Stimulated activated CD8-positive, alpha-beta memory T cell treated with anti-CD3 and anti-CD28 coated beads, Interleukin-12 subunit alpha, Interleukin-12 subunit beta, amount 100 ng/mL, for 1 hour (primary cell): ENCODE measurements at regions not wholly inside any gene's neighbourhood (a gene's known extent, or its start where the extent isn't known, plus 50 kb on each side); places are given as distances from the start of the nearest gene placed in this dataset.

Experiments
- DNase-seq: peaks from one replicate; pipeline ENCODE4 v3.0.0-alpha.2; 2020; ENCODE audit warnings: low read depth

DNA sequence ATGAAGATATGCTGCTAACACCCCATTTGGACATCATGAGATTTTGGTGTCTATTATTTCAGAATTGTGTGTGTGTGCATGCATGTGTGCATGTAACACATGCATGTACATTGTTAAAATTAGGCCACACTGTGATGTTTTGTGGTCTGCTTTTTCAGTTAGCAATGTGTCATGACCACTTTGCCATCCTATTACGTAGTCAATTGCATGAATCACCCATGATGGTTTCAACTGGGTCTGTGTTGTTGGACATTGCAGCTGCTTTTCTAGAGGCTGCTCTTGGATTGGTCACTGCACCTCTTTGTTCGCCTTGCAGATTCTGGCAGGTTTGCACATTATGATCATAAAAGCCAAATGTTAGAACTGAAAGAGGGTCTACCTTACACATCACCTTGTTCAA, 101.0 kb upstream of the THBS1 start:
- DNase-seq, result no peak

DNA sequence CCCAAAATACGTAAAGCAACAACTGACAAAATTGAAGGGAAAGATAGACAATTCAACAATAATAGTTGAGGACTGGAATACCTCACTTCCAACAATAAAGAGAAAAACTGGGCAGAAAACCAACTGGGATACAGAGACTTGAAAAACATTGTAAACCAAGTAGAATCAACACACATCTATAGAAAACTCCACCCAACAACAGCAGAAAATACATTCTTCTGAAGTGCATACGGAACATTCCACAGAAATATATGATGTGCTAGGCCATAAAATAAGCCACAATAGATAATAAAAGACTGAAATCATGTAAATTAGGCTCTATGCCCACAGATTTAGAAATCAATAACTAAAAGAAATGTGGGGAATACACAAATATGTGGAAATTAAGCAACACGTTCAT, 98.4 kb upstream of the THBS1 start:
- DNase-seq, result no peak

DNA sequence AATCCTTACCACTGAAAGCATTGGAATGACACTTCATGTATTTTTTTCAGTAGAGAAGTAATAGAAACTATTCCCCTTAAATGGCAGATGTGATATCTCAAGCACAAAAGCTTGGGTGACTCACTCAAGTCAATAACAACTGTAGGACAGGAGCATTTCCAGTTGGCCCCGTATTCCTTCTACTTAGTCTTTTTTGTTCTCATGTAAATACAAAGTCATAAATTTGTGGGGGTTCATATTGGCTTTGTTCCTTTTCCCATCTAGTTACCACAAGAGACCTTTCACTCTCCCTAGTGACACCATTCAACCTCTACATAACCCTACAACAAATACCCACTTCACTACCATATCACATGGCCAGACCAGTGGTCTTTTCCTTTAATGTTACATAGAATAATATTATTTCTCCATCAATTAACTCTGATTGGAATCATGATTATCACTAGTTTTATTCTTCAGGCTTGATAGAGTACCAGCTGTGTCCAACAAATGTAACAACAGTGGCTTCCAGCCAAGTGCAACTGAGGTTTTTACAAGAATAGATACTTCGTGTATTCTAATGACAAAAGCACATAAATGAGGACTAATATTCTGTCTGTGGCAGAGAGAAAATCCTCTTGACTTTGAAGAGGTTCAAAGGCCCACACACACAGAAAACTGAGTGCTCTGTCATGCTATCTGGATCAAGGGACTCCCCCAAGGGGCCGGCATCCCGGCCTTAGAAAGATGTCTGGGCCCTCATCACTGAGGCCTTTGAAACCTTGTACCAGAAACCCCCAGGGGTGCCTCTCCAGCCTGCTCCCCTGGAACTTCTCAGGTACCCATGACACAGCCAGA, 94.0 kb upstream of the THBS1 start:
- DNase-seq, result no peak

DNA sequence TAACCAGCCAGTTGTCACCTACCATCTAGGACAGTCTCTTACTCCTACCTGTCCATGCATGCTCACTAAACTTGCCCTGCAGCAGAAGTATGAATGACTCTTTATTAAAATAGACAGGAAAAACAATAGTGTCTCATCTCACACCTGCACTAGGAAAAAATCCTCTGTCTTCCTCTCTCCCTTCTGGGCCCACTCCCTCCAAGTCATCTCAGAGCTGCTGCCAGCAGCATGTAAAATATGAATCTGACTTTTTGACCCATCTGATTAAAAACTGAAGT, 93.5 kb upstream of the THBS1 start:
- DNase-seq, result no peak

DNA sequence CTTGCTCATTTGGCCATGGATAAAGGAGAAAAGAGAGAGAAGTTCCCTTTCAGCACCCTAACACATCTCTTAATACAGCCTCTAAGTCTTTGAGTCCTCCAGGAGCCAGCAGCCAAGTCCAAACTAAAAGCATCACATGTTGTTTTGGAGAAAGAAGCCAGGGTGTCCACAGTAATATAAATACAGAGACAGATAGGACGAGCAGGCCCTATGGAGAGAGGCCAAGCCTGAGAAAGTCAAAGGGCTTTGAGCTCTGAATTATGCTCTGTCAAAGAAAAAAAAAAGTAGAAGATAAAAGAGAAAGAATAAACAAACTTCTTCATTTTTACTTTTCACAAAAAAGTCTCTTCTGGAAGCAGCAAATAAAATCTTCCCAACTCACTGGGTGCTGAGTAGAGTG, 92.4 kb upstream of the THBS1 start:
- DNase-seq, result no peak

DNA sequence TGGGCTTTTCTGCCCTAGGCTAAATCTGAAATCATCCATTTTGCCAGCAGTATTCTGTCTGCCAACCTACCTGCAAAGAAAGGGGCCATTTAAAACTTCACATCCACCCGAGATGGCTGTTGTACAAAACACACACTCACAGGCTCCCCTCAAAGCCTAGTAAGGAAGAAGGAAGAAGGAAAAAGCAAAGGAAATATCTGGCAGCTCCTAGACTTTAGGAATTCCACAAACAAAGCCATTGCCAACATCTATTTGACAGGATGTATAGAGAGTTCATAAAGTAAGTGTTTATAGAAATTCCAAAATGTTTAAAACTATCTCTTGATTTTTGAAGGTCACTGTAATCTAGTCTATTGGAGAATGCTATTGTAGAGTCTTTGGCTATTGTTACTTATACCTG, 91.9 kb upstream of the THBS1 start:
- DNase-seq, result no peak

DNA sequence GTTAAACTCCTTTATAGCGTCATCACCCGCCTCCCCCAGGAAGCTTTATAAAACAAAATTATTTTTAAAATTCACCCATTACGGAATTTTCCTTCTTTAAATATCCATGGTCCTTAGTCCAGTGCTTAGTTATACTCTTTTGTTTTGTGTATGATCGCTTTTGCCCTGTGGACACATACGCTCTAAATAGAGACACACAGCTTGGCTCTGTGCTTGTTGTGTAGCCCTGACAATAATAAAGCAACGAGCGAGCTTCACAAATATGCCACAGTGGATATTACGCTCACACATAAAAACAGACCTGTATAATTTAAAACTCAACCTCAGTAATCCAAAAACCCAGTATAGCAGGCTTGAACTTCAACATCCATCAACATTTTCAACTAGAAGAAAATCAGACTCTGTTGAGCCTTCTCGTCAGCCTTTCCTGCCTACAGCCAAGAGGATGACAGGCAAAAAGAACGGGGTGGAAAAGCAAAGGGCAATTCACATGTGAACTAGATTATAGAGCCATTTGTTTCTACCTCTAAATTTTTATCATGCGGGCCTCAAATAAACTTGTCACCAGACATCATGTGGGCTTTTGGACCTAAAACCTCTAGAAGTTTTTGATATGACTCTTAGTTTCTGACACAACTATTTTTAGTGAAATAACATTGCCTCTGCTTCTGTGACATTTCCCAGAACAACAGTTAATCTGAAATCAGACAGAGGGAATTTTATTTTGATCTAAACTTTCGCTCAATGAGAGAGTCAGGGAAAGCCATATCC, 89.6 kb upstream of the THBS1 start:
- DNase-seq, result no peak

DNA sequence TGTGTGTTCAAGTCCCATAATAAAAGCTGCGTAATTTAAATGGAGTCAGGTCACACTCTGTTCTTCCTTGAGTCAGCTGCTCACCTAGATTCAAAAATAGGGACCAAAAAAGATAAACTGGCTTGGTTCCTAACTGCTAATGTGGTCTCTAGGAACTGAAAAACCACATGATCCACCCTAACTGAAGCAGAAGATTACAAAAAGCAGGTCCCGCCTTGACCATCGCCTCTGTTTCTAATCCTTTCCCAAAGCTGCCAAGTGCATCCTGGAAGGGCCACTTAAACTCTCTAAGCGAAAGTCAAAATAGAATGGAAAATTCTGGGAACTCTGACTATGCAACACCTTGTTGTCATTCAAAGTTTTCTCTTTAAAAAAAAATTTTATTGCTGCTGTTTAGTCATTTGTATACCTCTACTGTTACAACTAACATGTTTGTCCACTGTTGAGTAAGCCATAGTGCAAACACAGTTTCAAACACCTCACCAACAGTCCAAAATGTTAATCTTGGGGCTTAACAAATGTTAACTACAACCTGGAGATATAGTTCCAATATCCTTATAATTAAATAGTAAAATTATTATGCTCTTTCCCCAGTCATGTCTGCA, 88.9 kb upstream of the THBS1 start:
- no peak for DNase-seq

DNA sequence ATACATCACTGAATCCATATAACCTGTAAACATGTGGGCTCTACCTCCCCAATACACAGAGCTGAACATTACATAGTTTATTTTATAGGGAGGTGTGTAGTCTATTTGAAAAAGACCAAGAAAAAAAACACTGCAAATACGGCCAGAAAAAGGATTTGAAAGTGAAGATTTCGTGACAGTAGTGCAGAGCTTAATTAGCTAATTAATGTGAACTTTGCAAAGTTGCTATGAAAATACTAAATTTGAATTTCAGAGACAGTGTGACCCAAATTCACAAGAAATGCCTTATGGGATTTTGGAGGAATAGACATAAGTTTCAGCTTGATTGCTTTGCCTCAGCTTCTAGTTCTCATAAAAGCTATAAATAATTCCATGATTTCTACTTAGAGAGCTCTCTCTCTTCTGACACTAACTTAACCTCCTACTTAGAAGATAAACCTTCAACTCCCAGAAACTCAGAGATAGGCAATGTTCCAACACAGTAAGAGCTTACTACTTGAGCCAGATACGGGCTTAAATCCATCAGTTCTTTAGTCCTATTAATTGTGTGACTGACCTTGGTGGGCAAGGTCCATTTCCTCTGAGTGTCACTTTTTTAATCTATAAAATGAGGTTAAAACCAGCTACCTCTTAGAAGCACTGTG, 87.3 kb upstream of the THBS1 start:
- DNase-seq, result no peak

DNA sequence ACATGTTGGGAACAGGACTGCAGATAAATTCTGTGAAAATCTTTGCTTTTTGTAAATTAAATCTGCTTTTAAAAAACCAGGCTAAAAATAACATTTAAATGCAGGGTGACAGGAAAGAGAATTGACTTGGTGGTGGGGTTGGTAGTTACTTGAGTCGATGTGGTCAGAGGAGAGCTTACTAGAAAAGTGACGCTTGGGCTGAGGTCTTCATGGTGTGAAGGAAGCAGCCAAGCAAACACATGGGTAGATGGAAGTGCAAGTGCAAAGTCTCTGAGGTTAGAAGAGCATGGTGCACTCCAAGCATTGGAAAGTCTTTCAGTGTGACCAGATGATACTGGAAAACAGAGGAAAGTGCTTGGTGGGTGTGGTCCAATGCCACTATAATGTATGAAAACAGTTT, 86.4 kb upstream of the THBS1 start:
- DNase-seq, result no peak

DNA sequence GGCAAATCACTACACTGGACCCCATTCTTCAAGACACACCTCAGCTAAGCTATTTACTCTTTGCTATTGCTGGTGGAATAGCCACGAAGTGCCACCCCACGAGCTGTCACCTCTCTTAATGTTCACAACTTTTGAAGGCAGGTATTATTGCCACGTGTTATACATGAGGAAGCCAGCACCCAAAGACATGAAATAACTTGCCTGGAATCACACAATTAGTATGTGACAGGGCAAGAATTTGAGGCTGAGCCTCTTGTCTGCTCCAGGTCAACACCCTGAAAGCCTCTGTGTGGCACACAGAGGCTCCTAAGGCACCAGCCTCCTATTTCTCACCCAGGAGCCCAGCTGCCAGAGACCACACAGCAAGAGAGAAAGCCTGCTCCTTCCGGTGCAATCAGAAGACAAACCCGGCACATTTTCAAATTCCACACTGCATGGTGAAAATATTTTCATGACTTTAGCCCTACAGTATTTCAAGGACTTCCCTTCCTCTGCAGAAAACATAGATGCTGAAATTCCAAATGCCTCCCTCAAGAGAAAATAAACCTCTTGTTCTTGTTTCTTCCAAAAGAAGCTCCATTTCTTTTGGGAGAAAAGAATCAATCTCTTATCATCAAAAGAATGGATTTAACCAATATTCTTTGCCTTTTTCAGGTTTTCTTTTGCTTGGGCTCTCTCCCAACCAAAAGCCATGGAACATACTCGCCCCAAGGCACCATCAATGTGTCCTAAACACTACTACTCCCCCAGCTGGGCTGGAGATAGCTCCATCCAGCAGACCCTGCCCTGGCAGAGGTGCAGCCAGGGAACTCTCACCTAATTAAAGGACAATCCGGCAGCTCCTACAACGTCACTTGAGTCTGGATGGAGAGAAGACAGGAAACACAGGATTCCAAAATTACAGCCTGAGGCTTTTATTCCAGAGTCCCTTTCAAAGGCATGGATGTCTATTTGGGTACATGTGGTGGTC, 84.7 kb upstream of the THBS1 start:
- DNase-seq, result no peak

DNA sequence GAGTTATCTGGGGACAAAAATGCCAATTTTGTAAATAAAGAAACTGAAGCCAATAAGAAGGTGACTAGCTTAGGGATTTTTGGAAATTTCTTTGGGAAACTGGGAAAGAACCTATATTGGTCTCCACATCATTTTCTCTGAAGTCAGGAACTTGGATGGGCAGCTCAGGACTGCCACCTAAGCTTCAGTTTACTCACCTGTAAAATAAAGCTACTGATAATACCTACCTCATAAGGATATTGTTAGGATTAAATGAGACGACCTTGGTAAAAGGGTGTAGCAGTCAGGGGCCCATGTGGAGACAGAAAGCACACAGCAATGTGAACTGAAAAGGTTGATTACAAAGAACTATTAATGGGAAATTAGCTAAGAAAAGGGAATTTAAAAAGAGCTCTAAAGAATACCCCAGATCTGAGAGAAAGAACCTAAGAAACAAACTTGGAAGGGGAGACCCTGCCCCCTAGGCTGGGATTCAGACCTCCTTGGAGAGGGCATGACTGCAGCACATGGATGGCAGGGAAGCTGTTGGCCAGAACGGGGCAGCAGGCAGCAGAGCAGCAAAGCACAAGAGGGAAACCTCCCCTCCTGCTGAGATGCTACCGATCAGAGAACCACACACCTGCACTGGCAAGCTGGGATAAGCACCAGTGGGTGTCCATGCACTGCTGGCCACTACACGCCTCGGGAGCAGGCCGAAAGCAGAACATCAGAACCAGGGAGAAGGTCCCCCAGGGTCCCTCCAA, 83.7 kb upstream of the THBS1 start:
- DNase-seq, result no peak

DNA sequence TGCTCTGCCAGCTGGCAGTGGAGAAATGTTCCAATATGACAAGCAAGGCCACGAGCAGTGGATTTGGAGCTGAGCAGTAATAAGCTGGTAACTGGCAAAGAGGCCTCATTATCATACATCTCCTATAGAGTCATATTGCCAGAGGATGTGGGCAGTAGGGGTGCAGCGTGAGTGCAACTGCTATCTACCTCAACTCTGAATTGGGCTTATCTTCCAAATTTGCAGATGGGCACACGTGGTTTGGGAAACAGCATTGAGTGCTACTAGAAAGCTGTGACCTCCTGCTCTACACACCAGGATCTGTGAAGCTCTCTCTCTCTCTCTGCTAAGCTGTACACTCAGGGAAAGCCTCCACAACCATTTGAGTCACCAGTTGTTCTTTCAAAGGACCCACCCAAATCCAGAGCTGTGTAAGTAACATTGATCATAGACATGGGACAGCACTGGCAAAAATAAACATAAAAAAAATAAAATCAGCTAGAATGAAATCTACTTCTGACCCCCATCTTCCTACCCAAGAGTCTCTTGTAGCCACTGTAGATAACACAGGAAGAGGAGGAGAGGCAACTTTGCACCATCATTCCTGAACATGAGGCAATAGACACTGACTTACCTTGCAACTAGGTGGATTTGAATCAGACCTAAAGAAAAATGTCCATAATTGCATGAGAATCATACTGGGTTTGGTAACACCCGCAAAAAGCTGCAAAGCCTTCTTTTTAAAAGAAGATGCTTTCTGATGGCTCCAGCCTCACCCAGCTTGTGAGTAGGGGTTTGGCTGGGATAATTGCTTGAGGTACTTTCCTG, 82.9 kb upstream of the THBS1 start:
- DNase-seq, result no peak

DNA sequence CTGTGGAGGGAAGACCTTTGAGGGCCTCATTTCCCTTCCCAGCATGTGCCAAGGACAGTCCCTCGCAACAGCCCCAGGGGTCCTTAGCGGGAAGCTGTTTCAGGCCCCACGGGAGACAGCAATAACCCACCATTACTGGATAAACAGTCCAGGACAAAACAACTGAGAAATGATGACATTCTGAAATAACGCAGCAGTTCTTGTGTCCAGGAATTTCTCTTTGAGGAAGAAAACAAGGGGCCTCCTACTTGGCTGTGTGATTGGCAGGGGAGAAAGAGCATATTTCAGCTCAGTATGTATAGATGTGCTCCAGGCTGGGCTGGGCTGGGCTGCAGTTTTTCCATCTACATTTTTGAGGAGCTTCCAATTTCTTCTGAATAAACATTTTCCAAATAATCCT, 82.2 kb upstream of the THBS1 start:
- no peak for DNase-seq

DNA sequence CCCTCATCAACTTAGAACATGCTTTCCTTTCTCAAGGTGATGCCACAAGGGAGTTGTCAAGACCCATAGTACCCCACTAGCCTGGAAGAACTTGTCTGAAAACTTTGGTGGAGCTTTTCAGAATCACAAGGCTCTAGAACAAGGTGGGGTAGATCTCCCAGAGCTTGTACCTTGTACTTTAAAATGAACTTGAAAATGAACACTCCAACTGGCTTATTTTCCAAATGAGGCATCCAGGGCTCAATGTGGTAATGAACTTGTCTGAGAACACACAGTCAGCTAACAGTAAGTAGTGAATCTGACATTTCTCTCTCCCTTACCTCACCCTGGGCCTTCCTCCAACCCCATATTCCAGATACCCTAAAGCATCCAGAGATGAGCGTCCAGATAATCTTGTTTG, 81.8 kb upstream of the THBS1 start:
- no peak for DNase-seq

DNA sequence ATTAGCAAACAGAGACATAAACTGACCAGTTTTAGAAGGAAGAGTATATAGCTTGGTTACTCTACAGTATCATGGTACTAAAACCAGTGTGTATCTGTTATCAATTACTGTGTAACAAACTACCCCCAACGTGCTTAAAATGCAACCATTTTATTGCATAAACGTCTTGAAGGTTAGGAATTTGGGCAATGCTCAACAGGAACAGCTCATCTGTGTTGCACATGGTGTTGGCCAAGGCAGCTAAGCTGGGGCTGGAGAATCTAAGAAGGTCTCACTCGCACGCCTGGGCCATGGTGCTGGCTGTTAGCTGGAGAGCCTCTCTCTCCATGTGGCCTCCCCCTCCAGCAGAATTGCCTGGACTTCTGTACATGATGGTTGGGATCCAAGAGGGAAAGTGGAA, 81.2 kb upstream of the THBS1 start:
- DNase-seq, result no peak

DNA sequence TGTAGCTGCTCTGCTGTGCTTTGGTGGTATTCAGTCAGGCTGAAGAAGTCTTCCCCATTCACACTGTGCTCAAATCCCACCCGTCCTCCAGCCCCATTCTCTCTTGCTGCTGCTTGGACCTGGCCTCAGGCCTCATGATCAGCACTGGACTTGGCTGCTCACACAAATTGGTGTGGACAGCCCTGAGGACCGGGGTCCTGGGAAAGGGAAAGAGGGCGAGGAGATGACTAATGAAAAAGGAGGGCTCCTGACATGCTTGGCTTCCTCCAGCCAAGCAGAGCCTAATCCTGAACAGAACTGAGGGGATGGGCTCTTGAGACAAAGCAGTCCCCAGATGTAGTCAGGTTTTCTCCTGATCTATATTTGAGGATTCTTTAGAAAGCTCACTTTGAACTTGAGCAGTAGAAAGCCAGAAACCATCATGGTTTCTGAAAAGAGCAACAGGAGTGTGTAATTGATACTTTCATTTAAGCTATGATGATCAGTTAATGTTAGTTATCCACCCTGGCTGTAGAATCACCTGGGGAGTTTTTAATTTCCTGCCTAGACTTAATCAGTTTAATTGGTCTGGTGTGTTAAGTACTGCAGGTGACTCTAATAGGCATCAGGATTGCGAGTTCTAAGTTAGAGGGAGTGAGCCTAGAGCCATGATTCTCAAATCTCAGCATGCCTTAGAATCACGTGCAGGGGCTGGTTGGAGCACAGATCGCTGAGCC, 79.4 kb upstream of the THBS1 start:
- DNase-seq, result no peak

DNA sequence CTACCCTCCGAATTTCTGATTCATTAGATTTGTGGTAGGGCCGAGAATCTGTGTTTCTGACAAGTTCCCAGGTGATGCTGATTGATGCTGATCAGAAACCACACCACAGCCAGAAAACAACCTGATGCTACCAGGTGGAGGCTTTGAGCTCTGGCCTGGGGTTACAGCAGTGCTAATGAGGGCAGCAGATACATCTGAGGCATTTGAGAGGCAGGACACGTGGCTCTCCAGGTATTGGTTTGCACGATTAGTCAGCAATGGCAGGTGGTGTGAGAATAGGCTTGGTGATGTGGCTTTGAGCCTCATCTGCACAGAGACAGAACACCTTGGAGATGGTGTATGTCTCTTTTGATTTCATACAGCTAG, 78.8 kb upstream of the THBS1 start:
- DNase-seq, result no peak

DNA sequence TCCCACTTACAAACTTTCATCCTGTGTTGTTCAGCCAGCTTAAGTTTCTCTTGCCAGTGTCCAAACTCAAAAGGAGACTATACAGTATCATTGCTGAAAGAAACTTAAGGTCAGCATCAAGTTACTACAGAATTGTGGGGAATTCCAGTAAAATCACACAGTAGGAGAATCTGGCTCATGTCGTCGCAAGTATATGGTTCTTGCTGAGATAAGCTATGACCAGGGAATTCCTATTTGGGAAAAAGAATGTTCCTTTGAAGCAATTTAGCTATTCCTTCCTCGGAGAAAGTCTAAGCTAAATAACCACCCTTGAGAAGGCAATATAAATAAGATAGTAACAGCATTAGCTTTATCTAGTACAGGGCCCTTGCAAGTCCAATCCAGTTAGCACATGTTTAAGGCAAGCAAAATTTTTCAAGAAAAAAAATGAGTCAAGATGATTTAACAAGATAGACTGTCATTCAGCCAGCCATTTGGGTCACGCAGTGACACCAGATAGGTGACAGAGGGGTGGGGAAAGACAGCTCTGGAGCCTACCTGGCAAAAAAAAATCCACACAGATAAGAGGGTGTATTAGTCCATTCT, 78.2 kb upstream of the THBS1 start:
- no peak for DNase-seq
